ENCODE measurements at regions not wholly inside any gene's neighbourhood (a gene's known extent, or its start where the extent isn't known, plus 50 kb on each side); places are given as distances from the start of the nearest gene placed in this dataset.

- no peak for DNase-seq
Measured at GRCh38 chr18:24995755-24996154, 356.2 kb downstream of the ZNF521 start.

- DNase-seq = no peak
Measured at GRCh38 chr18:24999650-25000267, 352.2 kb downstream of the ZNF521 start.

GRCh38 chr18:25001803-25002202 is 350.2 kb downstream of the ZNF521 start:
- DNase-seq = no peak

GRCh38 chr18:25005541-25006403 is 346.2 kb downstream of the ZNF521 start:
- DNase-seq = no peak

DNA sequence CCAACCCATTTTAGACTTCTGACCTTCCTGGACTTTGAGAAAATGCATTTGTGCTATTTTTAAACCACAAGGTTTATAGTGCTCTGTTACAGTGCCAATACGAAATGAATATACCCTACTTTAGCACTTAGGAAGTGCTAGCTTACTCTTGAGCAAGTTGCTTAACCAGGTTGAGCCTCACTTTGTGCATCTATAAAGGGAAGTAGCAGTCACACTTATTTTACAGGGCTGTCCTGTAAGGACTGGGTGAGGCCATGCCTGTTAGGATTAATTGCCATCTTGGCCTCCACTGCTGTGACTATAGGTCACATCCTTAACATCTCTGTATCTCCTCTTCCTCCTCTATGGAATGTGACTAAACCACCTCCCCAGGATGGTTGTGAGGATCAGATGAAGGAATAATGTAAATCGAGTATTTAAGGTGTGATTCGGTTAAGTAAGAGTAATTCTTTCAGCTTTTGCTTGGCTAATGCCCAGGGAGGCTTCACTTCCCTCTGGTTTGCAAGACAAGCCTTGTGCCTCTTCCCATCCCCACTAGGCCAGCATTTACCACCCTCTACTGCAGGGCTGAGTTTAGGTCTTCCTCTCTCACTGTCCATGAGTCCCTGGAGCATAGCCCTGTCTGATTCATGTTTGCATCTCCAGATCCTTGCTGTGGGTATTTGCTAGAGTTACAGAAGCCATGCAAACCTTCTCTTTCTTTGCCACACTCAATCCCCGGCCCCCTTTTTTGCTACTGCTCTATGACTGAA is 341.2 kb downstream of the ZNF521 start:
- DNase-seq = no peak

Measured in CD4-positive, alpha-beta T cell treated with Interleukin-1 beta for 1 hour (primary cell).